HCT116 (cell line): ENCODE measurements at regions not wholly inside any gene's neighbourhood (a gene's known extent, or its start where the extent isn't known, plus 50 kb on each side); places are given as distances from the start of the nearest gene placed in this dataset.

Experiments used
- CBX3 ChIP-seq: IDR thresholded peaks from 2 replicates; pipeline ENCODE4 v1.6.1; 2012; ENCODE audit warnings: low read depth
- EZH2phosphoT487 ChIP-seq: fragments of 200-600 bp; IDR thresholded peaks from 2 replicates; pipeline ENCODE4 v1.6.1; 2018; ENCODE audit warnings: antibody characterized with exemption, borderline replicate concordance
- POLR2A ChIP-seq: IDR thresholded peaks from 2 replicates; pipeline ENCODE4 v1.7.0; 2011; ENCODE audit warnings: borderline replicate concordance; ENCODE audit not compliant: insufficient read depth, insufficient read length; ENCODE audit errors: extremely low read depth
- RAD21 ChIP-seq: IDR thresholded peaks from 2 replicates; pipeline ENCODE4 v1.6.1; 2012; ENCODE audit warnings: low read depth, mild to moderate bottlenecking
- TF ChIP-seq, protein P1 (sequence below): IDR thresholded peaks from 2 replicates; pipeline ENCODE4 v1.6.1; 2012; ENCODE audit warnings: low read depth
- TF ChIP-seq, protein P2 (sequence below), 3 experiments: fragments of 200-600 bp in 1 of 3; sonication (generic) in 1 of 3; IDR thresholded peaks in 2 of 3; conservative IDR thresholded peaks in 1 of 3; 2 replicates each; pipeline ENCODE4 v1.5.1; 2012 to 2017; ENCODE audit warnings: low read depth in 2 of 3, low read length in 2 of 3, antibody characterized with exemption in 1 of 3, borderline replicate concordance in 1 of 3, control low read depth in 1 of 3, mild to moderate bottlenecking in 1 of 3, mixed read lengths in 1 of 3, mixed run types in 1 of 3, moderate library complexity in 1 of 3; ENCODE audit not compliant: insufficient read depth in 1 of 3
- TF ChIP-seq, protein P3 (sequence below): IDR thresholded peaks from 2 replicates; pipeline ENCODE4 v1.6.1; 2011; ENCODE audit warnings: mild to moderate bottlenecking, low read length, moderate library complexity; ENCODE audit not compliant: insufficient replicate concordance; ENCODE audit errors: extremely low read depth

DNA sequence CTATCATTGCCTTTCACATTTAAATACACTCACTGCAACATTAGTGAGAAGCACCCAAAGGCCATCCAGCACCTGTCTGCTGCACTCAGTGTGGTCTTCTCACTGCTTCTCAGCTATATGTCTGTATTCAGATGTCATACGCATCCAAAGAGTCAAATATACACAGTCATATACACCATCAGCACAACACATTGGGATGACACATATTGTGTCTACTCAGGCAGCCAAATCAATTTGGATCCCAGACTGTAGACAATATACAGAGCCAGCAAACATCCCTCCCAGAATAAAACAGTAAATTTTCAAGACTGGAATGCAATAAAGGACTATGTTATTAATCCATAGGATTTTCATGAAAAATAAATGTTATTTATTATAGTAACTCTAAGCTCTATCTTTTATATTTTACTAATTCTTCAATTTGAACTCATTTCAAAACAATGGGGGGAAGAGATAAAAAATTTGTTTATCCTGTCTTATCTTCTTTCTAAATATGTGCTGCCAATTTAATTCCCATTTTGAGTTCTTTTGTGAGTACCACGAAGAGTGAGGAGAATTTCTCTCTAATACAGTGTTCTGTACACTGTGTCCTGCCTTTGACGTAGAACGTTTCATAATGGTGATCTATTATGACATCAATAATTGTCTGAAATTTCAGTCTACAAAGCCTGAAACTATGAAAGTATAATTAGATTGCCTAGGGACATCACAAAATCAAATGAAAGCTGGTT is 602.2 kb upstream of the CXADR start:
- no peak for TF ChIP-seq POLR2A
- TF ChIP-seq EZH2phosphoT487, result no peak
- TF ChIP-seq, protein P1, sequence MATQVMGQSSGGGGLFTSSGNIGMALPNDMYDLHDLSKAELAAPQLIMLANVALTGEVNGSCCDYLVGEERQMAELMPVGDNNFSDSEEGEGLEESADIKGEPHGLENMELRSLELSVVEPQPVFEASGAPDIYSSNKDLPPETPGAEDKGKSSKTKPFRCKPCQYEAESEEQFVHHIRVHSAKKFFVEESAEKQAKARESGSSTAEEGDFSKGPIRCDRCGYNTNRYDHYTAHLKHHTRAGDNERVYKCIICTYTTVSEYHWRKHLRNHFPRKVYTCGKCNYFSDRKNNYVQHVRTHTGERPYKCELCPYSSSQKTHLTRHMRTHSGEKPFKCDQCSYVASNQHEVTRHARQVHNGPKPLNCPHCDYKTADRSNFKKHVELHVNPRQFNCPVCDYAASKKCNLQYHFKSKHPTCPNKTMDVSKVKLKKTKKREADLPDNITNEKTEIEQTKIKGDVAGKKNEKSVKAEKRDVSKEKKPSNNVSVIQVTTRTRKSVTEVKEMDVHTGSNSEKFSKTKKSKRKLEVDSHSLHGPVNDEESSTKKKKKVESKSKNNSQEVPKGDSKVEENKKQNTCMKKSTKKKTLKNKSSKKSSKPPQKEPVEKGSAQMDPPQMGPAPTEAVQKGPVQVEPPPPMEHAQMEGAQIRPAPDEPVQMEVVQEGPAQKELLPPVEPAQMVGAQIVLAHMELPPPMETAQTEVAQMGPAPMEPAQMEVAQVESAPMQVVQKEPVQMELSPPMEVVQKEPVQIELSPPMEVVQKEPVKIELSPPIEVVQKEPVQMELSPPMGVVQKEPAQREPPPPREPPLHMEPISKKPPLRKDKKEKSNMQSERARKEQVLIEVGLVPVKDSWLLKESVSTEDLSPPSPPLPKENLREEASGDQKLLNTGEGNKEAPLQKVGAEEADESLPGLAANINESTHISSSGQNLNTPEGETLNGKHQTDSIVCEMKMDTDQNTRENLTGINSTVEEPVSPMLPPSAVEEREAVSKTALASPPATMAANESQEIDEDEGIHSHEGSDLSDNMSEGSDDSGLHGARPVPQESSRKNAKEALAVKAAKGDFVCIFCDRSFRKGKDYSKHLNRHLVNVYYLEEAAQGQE, result no peak
- TF ChIP-seq, protein P2, sequence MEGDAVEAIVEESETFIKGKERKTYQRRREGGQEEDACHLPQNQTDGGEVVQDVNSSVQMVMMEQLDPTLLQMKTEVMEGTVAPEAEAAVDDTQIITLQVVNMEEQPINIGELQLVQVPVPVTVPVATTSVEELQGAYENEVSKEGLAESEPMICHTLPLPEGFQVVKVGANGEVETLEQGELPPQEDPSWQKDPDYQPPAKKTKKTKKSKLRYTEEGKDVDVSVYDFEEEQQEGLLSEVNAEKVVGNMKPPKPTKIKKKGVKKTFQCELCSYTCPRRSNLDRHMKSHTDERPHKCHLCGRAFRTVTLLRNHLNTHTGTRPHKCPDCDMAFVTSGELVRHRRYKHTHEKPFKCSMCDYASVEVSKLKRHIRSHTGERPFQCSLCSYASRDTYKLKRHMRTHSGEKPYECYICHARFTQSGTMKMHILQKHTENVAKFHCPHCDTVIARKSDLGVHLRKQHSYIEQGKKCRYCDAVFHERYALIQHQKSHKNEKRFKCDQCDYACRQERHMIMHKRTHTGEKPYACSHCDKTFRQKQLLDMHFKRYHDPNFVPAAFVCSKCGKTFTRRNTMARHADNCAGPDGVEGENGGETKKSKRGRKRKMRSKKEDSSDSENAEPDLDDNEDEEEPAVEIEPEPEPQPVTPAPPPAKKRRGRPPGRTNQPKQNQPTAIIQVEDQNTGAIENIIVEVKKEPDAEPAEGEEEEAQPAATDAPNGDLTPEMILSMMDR (IDR thresholded peaks at IDR 0.05 in 2 of 3, conservative IDR thresholded peaks at IDR 0.05 in 1 of 3; ENCODE audit: borderline replicate concordance in 1 of 3, insufficient read depth in 1 of 3, low read depth in 2 of 3, low read length in 2 of 3), result no peak
- TF ChIP-seq RAD21, result no peak
- TF ChIP-seq, protein P3, sequence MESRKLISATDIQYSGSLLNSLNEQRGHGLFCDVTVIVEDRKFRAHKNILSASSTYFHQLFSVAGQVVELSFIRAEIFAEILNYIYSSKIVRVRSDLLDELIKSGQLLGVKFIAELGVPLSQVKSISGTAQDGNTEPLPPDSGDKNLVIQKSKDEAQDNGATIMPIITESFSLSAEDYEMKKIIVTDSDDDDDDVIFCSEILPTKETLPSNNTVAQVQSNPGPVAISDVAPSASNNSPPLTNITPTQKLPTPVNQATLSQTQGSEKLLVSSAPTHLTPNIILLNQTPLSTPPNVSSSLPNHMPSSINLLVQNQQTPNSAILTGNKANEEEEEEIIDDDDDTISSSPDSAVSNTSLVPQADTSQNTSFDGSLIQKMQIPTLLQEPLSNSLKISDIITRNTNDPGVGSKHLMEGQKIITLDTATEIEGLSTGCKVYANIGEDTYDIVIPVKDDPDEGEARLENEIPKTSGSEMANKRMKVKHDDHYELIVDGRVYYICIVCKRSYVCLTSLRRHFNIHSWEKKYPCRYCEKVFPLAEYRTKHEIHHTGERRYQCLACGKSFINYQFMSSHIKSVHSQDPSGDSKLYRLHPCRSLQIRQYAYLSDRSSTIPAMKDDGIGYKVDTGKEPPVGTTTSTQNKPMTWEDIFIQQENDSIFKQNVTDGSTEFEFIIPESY, result no peak
- TF ChIP-seq CBX3, result no peak
